ENCODE measurements at regions not wholly inside any gene's neighbourhood (a gene's known extent, or its start where the extent isn't known, plus 50 kb on each side); places are given as distances from the start of the nearest gene placed in this dataset.

DNA sequence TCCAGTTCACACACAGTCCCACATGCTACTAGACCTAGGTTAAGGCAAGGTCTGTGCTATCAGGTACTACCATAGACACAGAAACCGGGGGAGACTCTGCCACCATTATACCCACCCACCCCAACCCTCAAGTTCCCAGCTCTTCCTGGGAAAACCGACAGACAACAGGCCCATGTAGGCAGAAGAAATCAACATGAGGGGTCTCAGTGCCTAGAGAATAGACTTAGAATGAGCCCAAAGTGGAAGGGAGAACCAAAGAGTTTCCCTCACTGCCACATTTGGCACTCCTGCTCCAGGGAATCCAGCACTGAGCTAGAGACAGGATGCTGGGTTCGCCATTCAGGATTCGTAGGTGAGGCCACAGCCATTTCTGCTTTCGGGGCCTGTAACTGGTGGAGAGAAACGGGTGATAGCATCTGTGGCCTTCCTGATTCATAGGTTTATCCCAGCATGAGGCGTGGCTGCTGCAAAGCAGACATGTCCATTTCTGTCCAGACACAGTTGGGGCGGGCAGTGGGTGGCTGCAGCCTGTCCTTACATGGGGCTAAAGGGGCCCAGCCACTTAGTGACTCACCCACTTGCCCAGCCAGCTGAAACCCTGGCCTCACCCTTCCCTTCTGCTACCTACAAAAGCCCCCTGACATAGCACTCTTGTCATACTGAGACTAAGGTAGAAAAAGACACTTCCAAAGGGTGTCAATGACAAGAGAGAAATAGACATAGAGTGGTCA is 69.4 kb downstream of the IRF2BPL start:
- TF ChIP-seq POLR2AphosphoS5 (IDR thresholded peaks at IDR 0.05) (no peak), POLR2A (IDR thresholded peaks at IDR 0.05) (no peak)
- TF ChIP-seq, protein P1, sequence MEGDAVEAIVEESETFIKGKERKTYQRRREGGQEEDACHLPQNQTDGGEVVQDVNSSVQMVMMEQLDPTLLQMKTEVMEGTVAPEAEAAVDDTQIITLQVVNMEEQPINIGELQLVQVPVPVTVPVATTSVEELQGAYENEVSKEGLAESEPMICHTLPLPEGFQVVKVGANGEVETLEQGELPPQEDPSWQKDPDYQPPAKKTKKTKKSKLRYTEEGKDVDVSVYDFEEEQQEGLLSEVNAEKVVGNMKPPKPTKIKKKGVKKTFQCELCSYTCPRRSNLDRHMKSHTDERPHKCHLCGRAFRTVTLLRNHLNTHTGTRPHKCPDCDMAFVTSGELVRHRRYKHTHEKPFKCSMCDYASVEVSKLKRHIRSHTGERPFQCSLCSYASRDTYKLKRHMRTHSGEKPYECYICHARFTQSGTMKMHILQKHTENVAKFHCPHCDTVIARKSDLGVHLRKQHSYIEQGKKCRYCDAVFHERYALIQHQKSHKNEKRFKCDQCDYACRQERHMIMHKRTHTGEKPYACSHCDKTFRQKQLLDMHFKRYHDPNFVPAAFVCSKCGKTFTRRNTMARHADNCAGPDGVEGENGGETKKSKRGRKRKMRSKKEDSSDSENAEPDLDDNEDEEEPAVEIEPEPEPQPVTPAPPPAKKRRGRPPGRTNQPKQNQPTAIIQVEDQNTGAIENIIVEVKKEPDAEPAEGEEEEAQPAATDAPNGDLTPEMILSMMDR (IDR thresholded peaks at IDR 0.05) = no peak
